Nephron progenitor cell (in vitro differentiated cells): ENCODE measurements at regions not wholly inside any gene's neighbourhood (a gene's known extent, or its start where the extent isn't known, plus 50 kb on each side); places are given as distances from the start of the nearest gene placed in this dataset.

Experiments
- DNase-seq: peaks from one replicate; pipeline ENCODE4 v3.0.0; 2021
- H3K27ac Mint-ChIP-seq: 2 replicates; pipeline ENCODE4 v1.8.0; 2021; ENCODE audit warnings: mild to moderate bottlenecking, moderate library complexity, mixed read lengths
- H3K27me3 Mint-ChIP-seq: 2 replicates; pipeline ENCODE4 v1.8.0; 2021; ENCODE audit warnings: mild to moderate bottlenecking, low read depth, mixed read lengths; ENCODE audit not compliant: poor library complexity
- H3K36me3 Mint-ChIP-seq: 2 replicates; pipeline ENCODE4 v1.8.0; 2021; ENCODE audit warnings: low read depth, mixed read lengths
- H3K4me1 Mint-ChIP-seq: 2 replicates; pipeline ENCODE4 v1.8.0; 2021; ENCODE audit warnings: mixed read lengths
- H3K4me3 Mint-ChIP-seq: 2 replicates; pipeline ENCODE4 v1.8.0; 2021; ENCODE audit warnings: mild to moderate bottlenecking, moderate library complexity, mixed read lengths
- H3K9me3 Mint-ChIP-seq: 2 replicates; pipeline ENCODE4 v1.8.0; 2021; ENCODE audit warnings: mild to moderate bottlenecking, moderate library complexity, mixed read lengths
- CTCF ChIP-seq: fragments of 200-600 bp; sonication (generic); IDR thresholded peaks from 2 replicates; pipeline ENCODE4 v1.5.0; 2021; ENCODE audit warnings: antibody characterized with exemption

GRCh38 chr22:47445716-47446290 lies 683.4 kb downstream of the TBC1D22A start:
- peaks cover 5% of the 10 kb centered on the region for H3K36me3 Mint-ChIP-seq
- TF ChIP-seq CTCF, result no peak
- no peak for DNase-seq
- no peak overlapping the region for H3K4me3 Mint-ChIP-seq
- peaks cover 95% of the 10 kb centered on the region for H3K9me3 Mint-ChIP-seq
- H3K27ac Mint-ChIP-seq, result no peak overlapping the region
- peaks cover 2% of the 10 kb centered on the region for H3K27me3 Mint-ChIP-seq
- no peaks in the 10 kb centered on the region for H3K4me1 Mint-ChIP-seq

DNA sequence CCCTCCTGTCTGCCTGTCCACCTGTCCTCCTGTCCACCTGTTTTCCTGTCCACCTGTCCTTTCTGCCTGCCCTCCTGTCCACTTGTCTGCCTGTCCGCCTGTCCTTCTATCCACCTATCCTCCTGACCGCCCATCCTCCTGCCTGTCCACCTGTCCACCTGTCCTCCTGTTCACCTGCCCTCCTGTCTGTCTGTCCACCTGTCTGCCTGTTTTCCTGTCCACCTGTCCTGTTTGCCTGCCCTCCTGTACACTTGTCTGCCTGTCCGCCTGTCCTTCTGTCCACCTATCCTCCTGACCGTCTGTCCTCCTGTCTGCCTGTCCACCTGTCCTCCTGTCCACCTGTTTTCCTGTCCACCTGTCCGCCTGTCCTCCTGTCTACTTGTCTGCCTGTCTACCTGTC lies 682.8 kb downstream of the TBC1D22A start:
- H3K36me3 Mint-ChIP-seq, result peaks cover 5% of the 10 kb centered on the region
- H3K27me3 Mint-ChIP-seq, result peaks cover 2% of the 10 kb centered on the region
- no peak for TF ChIP-seq CTCF
- no peaks in the 10 kb centered on the region for H3K4me1 Mint-ChIP-seq
- DNase-seq, result no peak
- no peak overlapping the region for H3K4me3 Mint-ChIP-seq
- H3K27ac Mint-ChIP-seq, result no peak overlapping the region
- peaks cover 95% of the 10 kb centered on the region for H3K9me3 Mint-ChIP-seq

- Mint-ChIP-seq H3K36me3 (peaks cover 5% of the 10 kb centered on the region), H3K9me3 (peaks cover 95% of the 10 kb centered on the region), H3K27ac (no peak overlapping the region), H3K4me3 (no peak overlapping the region), H3K27me3 (peaks cover 2% of the 10 kb centered on the region), H3K4me1 (no peaks in the 10 kb centered on the region)
- no peak for DNase-seq
- no peak for TF ChIP-seq CTCF
These were observed 682.3 kb downstream of the TBC1D22A start for GRCh38 chr22:47444746-47445065.

DNA sequence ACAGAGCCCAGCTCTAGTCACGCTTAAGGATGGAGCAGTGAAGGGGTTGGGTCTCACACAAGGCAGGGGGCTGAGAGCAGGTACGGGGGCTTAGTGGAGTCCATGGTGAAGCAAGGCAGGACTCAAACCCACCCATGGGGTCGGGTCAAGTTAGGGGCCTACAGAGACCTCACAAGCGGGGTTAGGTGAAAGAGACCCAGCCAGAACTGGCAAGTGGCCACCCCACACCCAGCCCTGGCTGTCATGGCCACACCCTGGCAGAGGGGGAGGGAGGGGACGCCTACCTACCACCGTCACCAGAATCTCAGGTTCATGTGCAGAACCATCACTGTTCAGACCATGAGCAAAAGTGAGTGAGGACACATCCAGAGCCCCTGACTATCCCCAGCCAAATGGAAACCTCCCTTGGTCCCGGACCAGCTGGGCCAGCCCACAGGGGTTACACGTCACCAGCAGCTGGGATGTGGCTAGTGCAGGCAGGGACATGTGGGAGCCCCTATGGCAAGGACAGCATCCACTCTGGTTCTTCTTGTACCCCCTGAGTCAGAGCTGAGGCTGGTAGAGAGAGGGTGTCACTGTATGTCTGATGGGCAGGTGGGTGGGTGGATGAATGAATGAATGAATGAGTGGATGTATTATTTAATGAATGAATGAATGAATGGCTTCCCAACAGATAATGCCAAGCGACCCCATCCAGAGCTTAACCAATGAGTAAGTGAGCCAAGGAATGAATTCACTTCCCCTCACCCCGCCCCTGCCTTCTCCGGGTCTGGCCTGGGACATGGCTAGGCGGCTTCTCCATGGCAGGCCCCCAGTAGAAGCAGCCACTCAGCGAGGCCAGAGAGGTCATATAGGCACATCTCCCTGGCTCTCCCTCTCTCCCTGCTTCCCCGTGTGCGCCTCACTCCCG lies 681.6 kb downstream of the TBC1D22A start:
- Mint-ChIP-seq H3K27ac (no peak overlapping the region), H3K4me1 (no peaks in the 10 kb centered on the region), H3K27me3 (peaks cover 2% of the 10 kb centered on the region), H3K9me3 (peaks cover 95% of the 10 kb centered on the region), H3K36me3 (peaks cover 5% of the 10 kb centered on the region), H3K4me3 (no peak overlapping the region)
- no peak for TF ChIP-seq CTCF
- DNase-seq, result no peak

DNA sequence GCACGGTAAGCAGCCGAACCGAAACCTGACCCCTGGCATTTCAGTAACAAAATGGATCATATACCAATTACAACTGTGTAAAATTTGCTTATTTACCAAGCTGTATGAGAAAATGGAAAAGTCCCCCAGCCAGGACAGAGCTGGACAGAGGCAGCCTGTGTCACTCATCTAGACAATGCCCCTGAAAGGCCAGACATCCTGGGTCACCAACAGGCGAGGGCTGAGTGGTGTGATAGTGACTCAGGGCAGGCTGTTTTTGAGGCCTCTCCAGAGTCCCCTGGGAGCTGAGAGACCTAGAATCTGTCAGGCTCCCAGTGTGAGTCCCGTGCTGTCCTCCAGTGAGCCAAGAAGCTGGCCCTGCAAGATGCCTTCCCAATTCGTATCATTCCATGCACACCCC lies 680.4 kb downstream of the TBC1D22A start:
- DNase-seq, result no peak
- H3K36me3 Mint-ChIP-seq, result peaks cover 5% of the 10 kb centered on the region
- H3K27me3 Mint-ChIP-seq, result peaks cover 2% of the 10 kb centered on the region
- no peaks in the 10 kb centered on the region for H3K4me1 Mint-ChIP-seq
- no peak overlapping the region for H3K4me3 Mint-ChIP-seq
- H3K9me3 Mint-ChIP-seq, result peaks cover 93% of the 10 kb centered on the region
- H3K27ac Mint-ChIP-seq, result no peak overlapping the region
- TF ChIP-seq CTCF, result no peak
